GM21737 (cell line): ENCODE measurements at regions not wholly inside any gene's neighbourhood (a gene's known extent, or its start where the extent isn't known, plus 50 kb on each side); places are given as distances from the start of the nearest gene placed in this dataset.

Experiments
- ATAC-seq: cut with Tn5 transposase; IDR thresholded peaks from one replicate; pipeline ENCODE4 v1.9.1; 2021; ENCODE audit warnings: mild to moderate bottlenecking, moderate library complexity; ENCODE audit not compliant: unreplicated experiment

DNA sequence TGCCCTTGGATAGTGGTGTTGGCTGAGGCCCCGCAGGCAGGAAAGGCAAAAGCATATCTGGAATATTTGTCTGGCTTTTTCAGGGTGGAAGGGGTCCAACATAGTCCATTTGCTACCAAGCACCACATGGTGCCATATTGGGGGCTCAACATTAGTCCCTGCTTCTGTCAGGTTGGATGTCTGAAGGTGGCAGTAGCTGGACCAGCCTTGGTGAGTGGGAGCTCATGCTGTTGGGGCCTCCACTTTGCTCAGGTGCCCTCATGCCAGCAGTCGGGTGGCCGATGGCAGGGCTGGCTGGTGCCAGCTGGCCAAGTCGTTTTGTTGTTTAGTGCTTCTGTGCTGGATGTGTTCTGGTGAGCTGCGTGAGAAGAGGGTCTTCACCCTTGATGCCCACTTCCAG is 135.3 kb downstream of the PAPOLA start:
- ATAC-seq: no peak

DNA sequence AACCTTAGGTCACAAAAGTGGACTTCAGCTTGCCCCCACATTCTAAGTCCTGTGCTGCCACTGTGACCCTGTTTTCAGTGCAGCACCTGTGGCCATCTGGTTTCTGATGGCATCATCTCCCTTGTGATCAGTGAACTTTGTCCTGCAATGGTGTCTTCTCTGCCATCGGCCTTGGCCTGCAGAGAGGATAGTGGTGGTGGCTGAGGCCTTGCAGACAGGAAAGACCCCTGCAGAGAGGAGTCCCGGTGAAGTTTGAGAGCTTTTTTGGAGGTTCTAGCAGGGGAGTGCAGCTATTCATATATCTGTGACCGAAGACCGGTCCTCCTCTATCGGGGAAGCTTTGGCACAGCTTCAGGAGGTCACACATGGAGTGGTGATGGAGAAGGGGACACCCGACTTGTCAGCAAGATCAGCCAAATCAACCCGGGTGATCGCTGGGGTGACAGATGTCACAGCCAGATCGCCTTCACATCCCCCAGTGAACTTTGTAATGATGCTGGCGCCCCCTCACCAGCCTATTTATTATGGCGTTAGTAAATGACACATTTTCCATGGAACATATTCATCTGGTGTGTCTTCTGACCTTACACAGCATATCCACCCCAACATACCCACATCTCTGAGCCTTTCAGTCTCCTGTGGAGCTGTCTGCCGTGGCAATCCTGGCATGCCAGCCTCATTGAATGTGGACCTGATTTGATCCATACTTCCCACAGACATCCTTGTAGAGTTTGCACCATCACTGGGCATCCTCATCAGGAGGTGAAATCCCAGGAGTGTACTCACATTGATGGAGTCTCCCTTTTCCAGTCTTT is 136.1 kb downstream of the PAPOLA start:
- ATAC-seq: no peak

DNA sequence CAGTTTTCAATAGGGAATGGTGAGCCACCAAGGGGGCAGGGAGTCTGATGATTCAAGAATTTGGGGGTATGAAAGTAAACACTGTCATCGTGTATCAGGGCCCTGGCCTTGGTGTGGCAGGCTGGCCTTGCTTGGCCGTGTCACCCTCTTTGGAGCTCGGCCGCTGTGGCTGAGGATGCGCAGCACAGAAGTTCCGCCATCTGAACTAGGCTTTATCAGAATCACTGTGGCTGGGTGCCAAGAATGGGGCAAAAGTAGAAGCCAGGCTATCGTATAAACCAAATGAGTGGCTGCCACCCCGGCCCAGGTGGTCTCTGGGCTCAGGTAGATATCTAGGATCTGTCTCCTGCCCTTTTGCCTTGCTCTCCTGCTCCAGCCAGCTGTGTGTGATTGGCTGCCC is 137.4 kb downstream of the PAPOLA start:
- ATAC-seq: no peak

DNA sequence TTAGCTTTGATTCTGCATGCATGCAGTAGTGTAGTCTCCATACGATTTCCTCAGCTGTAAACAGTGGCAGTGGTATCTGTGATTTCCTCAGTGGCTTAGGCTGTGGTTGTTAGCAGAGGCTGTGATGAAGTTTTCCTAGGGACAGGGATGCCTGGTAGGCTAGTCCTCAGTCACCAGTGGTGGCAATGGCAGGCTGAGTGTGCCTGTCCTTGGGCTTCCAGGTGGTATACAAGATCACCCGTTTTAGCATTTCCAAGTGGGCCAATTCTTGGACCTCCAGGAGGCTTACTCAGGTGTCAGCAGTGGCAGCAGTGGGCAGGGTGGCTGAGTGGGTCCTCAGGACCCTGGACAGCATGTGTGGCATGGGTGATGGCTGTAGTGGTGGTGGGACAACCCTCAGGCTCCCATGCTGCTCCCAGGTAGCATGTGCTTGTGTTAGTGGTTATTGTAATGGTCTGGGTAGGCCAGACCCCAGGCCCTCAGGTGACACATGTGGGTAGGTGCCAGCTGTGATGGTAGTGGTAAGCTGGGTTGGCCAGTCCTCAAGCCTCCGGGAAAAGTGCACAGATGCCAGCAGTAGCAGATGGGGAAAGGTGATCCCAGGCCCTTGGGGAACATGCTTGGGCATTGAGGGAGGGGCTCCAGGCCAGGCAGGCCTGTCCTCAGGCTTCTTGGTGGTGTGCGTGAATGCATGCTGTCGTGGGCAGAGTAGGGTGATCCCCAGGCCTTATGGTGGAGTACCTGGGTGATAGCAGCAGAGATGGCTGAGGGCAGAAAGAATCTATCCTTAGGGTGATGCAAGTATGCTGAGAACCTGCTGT is 146.5 kb downstream of the PAPOLA start:
- no peak for ATAC-seq

DNA sequence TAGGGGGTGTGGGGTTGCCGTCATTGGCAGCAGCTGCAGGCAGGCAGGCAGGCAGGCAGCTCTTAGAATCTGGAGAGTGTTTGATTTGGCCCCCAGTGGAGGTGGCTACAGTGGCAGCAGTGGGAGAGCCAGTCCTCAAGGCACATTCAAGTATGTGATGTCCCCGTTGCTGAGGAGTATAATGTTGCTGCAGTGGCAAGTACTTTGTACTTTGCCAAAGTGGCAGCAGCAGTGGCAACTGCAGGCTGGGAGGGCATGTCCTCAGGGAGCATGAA is 147.1 kb downstream of the PAPOLA start:
- no peak for ATAC-seq

DNA sequence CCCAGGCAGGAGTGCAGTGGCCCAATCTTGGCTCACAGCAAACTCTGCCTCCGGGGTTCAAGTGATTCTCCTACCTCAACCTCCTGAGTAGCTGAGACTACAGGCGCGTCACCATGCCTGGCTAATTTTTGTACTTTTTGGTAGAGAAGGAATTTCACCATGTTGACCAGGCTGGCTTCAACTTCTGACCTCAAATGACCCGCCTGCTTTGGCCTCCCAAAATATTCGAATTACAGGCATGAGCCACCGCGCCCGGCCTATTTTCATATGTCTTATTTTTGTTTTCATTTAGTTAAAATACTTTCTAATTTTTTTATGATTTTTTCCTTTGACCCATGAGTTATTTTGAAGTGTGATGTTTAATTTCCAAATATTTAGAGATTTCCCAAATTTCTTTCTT is 143.6 kb upstream of the VRK1 start:
- ATAC-seq: no peak

DNA sequence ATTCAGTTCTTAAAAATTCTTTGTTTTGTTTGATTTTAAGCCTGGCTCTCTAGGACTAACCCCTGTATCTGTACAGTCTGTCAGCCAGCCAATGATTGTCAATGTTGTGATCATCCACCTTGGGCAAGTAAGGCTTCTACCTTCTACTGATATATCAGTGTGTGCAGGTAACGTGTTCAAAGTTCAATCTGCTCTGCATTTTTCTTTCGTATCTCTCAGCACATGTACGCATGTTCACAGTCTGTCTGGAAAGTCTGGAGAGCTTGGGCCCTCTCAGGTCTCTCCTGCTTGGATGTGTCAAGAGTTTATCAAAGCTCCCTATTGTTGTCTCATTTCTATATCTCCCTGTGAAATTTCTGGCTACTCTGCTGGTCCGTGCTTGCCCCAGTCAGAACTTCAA is 138.6 kb upstream of the VRK1 start:
- no peak for ATAC-seq

DNA sequence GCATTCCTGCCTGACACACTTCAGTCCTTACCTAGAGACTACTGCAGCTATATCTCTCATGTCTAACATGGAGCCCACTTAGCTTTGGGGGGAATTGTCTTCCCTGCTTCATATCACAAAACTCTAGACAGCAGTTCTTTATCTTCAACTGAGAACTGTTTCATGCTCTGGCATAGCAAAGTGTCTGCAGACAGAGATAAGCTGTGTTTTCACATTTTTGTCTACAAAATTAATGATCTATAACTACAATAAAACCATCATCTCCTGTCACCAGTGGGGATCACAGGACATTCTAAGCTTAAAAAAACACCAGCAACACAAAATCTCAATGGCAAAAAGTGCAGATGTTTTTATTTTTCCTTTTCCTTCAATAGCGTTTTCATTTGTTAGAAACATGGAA is 137.1 kb upstream of the VRK1 start:
- ATAC-seq: no peak

DNA sequence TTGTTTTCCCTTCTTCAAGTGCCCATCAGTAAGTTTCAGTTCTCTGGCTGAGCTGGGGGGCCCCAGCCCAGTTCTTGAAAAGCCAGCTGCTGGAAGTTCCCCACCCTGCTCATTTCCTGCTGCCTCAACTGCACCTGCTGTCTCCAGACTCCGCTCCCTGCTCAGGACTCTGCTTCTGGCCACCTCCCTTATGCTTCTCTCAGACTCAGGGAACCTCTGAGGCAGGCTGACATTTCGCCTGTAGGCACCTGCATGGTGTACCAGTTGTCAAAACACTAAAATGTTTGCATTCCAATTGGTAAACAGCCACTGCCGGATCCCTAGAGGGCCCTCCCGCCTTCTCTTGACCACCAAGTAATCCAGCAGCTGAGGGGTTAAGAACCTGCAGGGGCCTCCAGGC is 136.5 kb upstream of the VRK1 start:
- no peak for ATAC-seq

DNA sequence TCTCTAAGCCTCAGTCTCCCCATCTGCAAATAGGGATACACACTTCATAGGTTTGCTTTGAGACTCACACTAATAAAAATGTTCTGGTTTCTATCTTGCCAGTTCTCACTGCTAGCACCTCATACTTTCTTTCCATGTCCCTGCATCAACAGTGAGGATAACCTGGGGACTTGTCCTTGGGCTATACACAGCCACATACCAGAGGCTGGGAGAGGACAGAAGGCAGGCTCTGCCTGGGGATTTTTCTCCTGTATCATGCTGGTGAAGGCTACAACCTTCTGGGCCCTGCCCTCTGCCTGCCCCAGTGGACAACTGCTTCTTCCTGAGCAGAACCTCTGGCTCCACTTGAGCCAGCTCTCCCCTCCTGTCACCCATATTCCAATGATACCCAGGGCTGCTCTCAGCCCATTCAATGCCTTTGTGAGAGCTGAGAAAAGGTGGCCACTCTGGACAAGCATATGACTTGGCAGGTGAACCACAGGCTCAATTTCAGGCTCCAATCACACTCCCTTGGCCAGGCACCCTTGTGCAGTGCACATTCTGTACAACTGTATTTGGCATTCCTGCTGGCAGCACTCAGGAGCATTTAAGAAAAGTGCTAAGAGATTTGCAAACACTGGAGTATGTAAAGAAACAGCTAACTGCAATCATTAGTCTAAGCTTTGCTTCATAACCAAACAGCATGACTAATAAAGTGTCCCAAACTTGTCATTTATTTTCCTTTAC is 135.8 kb upstream of the VRK1 start:
- ATAC-seq: no peak

DNA sequence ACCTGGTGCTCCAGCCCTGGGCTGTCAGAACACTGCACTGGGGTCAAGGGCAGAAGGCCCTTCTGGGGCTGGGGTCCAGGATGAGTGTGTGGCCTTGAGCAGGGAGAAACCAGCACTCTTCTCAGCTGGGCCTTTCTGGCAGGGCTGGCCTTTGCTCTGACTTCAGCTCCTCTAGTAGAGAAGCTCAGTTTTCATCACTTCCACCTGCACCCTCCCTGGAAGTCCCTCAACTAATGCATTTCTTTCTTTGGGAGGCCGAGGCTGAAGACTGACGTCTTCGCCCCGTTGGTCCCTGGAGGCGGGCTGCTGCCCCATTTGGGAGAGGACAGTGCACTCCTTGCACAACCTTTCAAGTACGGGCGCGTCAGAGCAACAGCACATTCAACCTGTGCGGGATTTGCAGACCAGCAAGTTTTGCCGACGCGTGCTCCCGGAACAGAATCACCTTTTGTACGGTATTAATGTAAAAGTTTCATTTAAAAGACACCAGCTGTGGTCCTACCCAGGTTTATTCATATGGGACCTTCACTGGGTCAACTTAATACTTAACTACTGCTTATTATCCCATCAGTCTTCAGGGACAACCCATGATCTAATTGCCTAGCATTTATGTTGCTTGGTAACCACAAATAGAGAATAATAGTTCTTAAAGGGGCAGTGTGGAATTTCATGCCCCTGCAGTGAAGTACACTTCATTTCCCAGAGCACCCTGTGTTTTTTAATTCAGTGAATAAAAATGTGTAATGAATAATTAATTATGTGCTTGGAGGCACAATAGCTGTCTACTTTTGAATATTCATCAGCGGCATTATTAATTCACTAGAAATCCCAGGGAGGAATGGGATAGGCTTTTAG is 134.8 kb upstream of the VRK1 start:
- no peak for ATAC-seq

DNA sequence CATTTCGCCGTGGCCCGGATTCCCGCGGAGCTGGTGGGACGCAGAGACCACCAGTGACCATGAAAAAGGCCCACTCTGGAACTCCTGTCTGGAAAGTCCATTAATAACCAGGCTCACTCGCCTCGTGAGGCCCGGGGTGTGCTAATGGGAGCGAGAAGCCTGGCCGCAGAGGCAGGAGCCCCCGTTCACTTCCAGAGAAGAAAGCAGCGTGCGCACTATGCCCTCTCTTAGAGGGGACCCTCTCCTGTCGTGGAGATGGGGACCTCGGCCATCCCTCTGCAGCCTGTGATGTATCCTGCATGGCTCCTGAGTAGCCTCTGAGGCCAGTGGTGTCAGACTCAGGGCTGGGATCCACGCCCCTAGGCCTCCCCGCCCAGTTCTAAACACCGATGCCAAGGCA is 134.1 kb upstream of the VRK1 start:
- no peak for ATAC-seq

DNA sequence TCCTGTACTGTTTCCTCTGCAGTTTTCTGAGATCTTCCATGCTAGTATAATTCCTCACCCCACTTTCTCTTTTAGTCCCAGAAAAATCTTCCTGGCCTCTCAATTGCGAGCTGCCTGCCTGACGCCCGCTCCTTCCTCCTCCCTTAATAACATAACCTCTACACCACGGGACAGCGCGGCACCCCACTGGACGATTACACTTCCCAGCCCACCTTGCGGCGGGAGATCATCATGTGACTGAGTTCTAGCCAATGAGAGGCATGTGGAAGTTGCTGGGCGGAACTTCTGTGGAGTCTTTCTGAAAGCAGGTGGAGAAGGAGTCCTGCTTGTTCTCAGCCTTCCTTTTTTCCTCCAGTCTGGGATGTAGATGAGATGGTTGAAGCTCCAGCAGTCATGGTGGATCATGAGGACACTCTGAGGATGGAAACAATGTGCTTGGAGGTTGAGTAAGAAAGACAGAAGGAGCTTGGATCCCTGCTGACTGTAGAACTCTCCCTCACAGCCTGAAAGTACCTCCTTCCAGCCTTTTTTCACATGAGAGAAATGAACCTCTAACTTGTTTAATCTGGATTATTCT is 133.6 kb upstream of the VRK1 start:
- no peak for ATAC-seq

DNA sequence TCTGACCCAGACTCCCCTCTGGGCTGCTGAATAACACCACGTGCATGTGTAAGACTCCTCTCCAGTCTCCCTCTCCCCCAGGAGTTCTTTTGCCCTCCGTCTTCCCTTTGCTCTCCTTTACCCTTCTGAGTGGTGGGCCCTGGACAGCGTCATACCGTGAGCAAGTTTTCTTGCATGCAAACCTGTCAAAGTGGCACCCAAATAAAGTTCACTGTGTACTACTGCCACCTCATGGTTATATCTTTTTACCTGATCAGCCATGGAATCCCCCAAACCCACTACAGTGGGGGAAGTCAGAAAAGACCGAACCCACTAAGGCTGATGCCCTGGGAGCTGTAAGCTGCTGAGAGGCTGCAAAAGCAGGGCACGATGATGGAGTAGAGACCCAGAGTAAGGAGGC is 131.1 kb upstream of the VRK1 start:
- no peak for ATAC-seq

DNA sequence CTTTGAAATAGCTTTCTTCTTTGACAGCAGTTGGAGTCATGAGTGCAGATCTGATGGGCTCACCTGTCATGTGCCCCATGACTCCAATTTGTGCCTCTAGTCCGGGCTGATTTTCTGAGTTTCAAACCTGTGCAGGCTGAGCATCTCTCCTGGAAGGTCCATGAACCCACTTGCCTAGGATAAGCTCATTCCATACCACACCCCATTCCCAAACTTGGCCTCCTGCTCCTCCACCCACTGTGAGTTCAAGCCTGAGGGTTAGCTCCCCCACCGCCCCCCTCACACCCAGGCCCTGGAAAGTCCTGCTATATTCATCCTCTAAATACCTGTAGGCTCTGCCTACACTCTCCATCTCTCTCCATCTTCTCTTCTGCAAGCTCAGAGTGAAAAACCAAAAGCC is 126.8 kb upstream of the VRK1 start:
- ATAC-seq: no peak

DNA sequence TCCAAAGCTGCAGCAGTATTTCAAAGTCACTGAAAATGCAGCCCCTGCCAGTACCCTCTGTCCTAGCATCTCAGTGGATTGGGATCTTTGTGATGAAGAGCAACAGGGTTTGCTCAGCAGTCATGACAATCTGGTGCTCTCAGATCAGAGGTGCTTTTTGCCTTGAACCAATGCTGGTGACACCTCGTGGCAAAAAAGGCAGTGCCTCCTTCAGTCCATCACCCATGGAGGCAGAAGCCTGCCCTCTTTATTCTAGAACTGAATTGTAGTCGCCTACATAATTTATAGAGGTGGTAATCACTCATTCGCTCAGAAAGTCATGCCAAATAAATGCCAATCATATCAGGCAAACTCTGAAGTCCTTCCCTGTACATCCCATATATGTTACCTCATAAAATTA is 126.0 kb upstream of the VRK1 start:
- no peak for ATAC-seq

DNA sequence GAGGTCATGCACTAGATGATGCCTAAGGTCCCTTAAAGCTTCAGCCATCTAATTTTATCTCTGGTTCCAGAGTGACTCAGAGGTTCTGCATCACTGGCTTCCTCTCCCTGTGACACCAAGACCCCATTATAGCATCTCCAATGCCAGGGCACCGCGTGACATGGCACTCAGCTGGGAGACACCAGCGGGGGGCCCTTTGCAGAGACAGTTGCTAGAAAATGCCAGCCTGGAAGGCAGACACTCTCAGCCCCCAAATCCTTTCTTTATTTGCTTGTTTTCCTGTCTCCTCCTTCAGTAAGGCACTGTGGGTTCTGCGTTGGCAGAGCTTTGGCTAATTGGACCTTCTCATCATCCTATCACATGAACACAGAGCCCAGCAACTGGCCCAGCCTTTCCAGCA is 123.5 kb upstream of the VRK1 start:
- no peak for ATAC-seq

DNA sequence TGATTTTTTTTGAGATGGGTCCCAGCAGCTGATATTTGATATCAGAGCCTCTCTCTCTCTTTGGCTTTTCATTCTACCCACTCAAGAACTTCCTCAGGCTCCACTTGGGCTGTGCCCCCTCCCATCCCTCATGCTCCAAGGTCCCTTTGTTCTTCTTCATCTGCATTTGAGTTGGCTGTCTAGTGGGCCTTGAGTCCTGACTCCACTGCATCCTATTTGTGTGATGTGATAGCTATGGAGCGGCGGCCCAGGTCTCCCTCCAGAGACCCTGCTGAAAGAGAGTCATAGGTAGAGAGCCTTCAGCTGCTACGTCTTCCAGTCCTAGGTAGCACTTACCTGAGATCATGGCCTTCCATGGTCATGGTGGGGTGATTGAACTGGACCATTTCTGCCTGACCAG is 123.1 kb upstream of the VRK1 start:
- no peak for ATAC-seq

DNA sequence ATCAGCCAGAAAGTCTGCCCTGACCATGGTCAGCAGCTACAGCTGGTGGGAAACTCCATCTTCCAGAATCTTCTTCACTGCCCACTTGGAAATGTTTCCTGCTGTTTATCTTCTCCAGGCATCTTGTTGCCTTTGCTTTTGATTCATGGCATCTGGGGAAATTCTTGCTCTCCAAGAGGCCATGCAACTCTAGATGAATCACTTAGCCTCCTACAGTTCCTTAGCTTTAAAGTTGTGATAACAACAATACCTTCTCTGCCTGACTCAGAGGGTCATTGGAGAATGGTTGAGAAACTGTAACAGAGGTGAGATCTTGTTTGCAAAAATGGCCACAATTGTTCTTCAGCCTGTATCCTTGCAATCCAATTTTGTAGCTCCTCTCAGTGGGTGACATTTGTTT is 121.0 kb upstream of the VRK1 start:
- ATAC-seq: no peak

DNA sequence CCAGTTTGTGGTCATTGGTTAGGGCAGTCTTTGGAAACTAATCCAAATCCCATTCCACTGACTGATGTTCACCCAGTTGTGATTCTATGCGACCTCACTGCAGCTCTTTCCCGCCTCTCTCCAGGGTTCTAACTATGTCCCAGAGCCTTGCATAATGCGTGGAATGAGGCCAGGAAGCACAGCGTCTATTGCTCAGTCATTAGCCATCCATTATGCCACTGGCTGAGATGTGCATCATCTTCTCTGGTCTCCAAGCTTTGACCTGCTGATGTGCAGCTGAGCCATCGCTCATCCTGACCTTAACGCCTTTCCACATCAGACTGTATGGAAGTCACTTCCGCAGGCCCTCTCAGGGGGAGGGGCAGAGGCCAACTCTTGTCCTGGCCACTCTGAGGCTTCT is 115.4 kb upstream of the VRK1 start:
- no peak for ATAC-seq

DNA sequence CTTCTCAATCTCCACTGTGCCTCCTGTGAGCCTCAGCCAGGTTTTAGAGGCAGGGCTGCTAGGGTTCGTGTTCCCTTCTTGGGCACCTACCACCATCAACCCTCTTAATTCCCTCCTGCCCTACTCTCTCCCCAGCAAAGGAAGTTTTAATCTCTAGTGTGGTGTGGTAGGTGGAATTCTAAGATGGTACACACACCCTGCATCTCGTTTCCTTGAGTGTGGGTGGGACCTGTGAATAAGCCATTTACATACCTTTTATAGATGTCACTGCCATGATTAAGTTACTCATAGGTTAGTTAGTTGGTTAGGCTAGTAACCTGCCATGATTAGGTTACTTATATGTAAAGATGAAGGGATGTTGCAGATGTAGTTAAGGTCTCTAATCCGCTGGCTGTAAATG is 114.8 kb upstream of the VRK1 start:
- no peak for ATAC-seq
